Osteoblast (primary cell): ENCODE measurements at regions not wholly inside any gene's neighbourhood (a gene's known extent, or its start where the extent isn't known, plus 50 kb on each side); places are given as distances from the start of the nearest gene placed in this dataset.

Experiments
- DNase-seq: peaks from one replicate; pipeline ENCODE4 v3.0.0; 2011; ENCODE audit warnings: low spot score, mixed read lengths; ENCODE audit not compliant: insufficient read length; ENCODE audit errors: missing footprints
- H2AFZ ChIP-seq: 2 replicates; pipeline ENCODE4 v1.6.0; 2011; ENCODE audit warnings: mild to moderate bottlenecking, low read length
- H3K27ac ChIP-seq: 2 replicates; pipeline ENCODE4 v1.5.1; 2011; ENCODE audit warnings: mild to moderate bottlenecking, low read depth, low read length, moderate library complexity
- H3K27me3 ChIP-seq: 2 replicates; pipeline ENCODE4 v1.6.0; 2012; ENCODE audit warnings: mild to moderate bottlenecking, control low read depth, inconsistent platforms, low read length, moderate library complexity; ENCODE audit not compliant: insufficient read depth
- H3K36me3 ChIP-seq: 2 replicates; pipeline ENCODE4 v1.5.1; 2011; ENCODE audit warnings: mild to moderate bottlenecking, low read length, control low read depth, moderate library complexity; ENCODE audit not compliant: insufficient read depth
- H3K4me1 ChIP-seq: 2 replicates; pipeline ENCODE4 v1.5.1; 2011; ENCODE audit warnings: mild to moderate bottlenecking, low read length, control low read depth, moderate library complexity; ENCODE audit not compliant: insufficient read depth
- H3K4me2 ChIP-seq: 2 replicates; pipeline ENCODE4 v1.6.0; 2011; ENCODE audit warnings: mild to moderate bottlenecking, low read length; ENCODE audit not compliant: insufficient read depth
- H3K4me3 ChIP-seq: fragments of 200-600 bp; sonication (generic); 3 replicates; pipeline ENCODE4 v1.5.1; 2012; ENCODE audit warnings: mild to moderate bottlenecking, low read length, inconsistent platforms; ENCODE audit not compliant: insufficient read depth
- H3K79me2 ChIP-seq: 2 replicates; pipeline ENCODE4 v1.6.0; 2012; ENCODE audit warnings: mild to moderate bottlenecking, low read length, control low read depth, inconsistent platforms; ENCODE audit not compliant: insufficient read depth
- H3K9me3 ChIP-seq: 2 replicates; pipeline ENCODE4 v1.5.1; 2011; ENCODE audit warnings: low read depth, low read length, control low read depth
- H4K20me1 ChIP-seq: 2 replicates; pipeline ENCODE4 v1.6.0; 2012; ENCODE audit warnings: mild to moderate bottlenecking, low read length, control low read depth; ENCODE audit not compliant: insufficient read depth
- TF ChIP-seq, protein P1 (sequence below): IDR thresholded peaks from 2 replicates; pipeline ENCODE4 v1.5.1; 2011; ENCODE audit warnings: mild to moderate bottlenecking, low read depth, low read length, moderate library complexity; ENCODE audit errors: extremely low read depth

DNA sequence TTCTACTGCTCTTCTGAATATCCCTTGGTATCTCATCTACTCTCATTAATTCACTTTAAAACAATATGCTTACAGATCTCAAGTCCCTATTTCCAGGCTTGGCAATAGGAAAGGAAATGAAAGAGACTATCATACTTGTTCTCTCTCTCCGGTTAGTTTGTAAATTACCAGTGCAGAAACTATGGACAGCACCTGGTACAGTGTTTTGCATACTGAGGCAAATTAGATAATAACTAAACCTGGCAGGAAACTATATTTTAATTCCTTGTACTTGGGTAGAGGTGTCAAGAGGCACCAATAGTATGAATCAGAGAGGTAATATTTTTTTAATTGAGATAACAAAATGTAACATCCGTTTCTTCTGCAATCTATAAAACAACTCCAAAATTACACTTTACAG, 97.7 kb upstream of the TMEM196 start:
- H3K4me2 ChIP-seq = no peak overlapping the region
- DNase-seq = no peak
- no peak overlapping the region for H2AFZ ChIP-seq
- no peak overlapping the region for H3K4me3 ChIP-seq
- no peak overlapping the region for H3K27ac ChIP-seq
- H3K4me1 ChIP-seq = no peaks in the 10 kb centered on the region
- H3K9me3 ChIP-seq = no peaks in the 10 kb centered on the region
- H4K20me1 ChIP-seq = no peaks in the 10 kb centered on the region
- H3K27me3 ChIP-seq = no peaks in the 10 kb centered on the region
- TF ChIP-seq, protein P1, sequence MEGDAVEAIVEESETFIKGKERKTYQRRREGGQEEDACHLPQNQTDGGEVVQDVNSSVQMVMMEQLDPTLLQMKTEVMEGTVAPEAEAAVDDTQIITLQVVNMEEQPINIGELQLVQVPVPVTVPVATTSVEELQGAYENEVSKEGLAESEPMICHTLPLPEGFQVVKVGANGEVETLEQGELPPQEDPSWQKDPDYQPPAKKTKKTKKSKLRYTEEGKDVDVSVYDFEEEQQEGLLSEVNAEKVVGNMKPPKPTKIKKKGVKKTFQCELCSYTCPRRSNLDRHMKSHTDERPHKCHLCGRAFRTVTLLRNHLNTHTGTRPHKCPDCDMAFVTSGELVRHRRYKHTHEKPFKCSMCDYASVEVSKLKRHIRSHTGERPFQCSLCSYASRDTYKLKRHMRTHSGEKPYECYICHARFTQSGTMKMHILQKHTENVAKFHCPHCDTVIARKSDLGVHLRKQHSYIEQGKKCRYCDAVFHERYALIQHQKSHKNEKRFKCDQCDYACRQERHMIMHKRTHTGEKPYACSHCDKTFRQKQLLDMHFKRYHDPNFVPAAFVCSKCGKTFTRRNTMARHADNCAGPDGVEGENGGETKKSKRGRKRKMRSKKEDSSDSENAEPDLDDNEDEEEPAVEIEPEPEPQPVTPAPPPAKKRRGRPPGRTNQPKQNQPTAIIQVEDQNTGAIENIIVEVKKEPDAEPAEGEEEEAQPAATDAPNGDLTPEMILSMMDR = no peak
- no peaks in the 10 kb centered on the region for H3K79me2 ChIP-seq
- no peaks in the 10 kb centered on the region for H3K36me3 ChIP-seq

DNA sequence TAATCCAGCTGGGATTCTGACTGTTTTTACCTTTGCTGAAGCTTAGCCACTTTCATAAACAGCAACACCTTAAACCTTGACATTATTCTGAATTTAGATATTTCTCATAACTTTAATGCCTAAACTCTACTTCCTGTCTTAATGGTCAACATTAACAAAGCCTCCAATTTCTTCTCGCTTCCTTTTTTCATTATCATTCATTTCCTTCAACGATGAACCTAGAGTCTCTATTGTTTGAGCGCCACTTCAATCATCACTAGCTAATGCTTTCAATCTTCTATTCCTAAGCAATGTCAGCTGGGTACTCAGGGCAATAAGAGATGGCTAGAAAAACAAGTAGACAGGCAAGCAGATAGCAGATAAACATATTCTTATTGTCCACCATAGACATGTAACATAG, 96.6 kb upstream of the TMEM196 start:
- Histone ChIP-seq H3K4me2 (no peak overlapping the region), H3K79me2 (no peaks in the 10 kb centered on the region), H4K20me1 (no peaks in the 10 kb centered on the region), H3K27me3 (no peaks in the 10 kb centered on the region), H3K4me1 (no peaks in the 10 kb centered on the region), H3K27ac (no peak overlapping the region), H3K9me3 (no peaks in the 10 kb centered on the region), H3K36me3 (no peaks in the 10 kb centered on the region), H3K4me3 (no peak overlapping the region), H2AFZ (no peak overlapping the region)
- TF ChIP-seq, protein P1 = no peak
- DNase-seq = no peak

DNA sequence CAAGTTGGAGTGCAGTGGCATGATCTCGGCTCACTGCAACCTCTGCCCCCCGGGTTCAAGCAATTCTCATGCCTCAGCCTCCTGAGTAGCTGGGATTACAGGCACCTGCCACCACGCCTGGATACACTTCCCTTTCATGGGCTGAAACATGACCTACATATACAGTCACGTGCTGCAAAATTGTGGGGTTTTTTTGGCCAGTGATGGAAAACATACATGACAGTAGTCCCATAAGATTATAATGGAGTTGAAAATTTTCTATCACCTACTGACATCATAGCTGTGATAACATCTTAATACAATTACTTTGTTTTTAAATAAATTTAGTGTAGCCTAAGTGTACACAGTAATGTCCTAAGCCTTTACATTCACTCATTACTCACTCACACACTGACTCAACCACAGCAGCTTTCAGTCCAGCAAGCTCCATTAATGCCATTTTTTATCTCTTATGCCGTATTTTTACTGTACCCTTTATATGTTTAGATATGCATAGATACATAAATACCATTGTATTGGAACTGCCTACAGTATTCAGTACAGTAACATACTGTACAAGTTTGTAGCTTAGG, 79.9 kb upstream of the TMEM196 start:
- no peak for DNase-seq

DNA sequence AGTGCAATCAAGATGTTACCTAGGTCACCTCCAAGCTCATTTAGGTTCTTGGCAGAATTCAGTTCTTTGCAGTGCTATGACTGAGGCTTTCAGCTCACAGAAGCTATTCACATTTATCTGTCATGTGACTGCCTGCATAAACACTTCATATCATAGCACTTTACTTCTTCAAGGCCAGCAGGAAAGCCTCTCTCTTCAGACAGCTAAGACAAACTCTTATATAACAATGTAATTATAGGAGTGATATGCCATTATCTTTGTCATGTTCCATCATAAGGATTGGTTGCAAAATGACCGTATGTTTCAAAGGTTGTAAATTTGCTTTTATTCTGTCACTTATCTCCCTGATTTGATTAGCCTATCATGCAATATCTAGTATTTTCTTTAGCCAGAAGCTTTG, 78.8 kb upstream of the TMEM196 start:
- H3K9me3 ChIP-seq = no peaks in the 10 kb centered on the region
- no peak overlapping the region for H2AFZ ChIP-seq
- TF ChIP-seq, protein P1 = no peak
- no peak overlapping the region for H3K4me3 ChIP-seq
- no peaks in the 10 kb centered on the region for H3K27me3 ChIP-seq
- no peaks in the 10 kb centered on the region for H4K20me1 ChIP-seq
- no peaks in the 10 kb centered on the region for H3K4me1 ChIP-seq
- H3K4me2 ChIP-seq = no peak overlapping the region
- no peak for DNase-seq
- H3K79me2 ChIP-seq = no peaks in the 10 kb centered on the region
- no peak overlapping the region for H3K27ac ChIP-seq
- no peaks in the 10 kb centered on the region for H3K36me3 ChIP-seq

More for the DNA sequence above, 79.9 kb upstream of the TMEM196 start:
- Histone ChIP-seq H3K79me2 (no peaks in the 10 kb centered on the region), H3K27me3 (no peaks in the 10 kb centered on the region), H3K4me2 (no peak overlapping the region), H3K9me3 (no peaks in the 10 kb centered on the region), H4K20me1 (no peaks in the 10 kb centered on the region), H2AFZ (no peak overlapping the region), H3K4me1 (no peaks in the 10 kb centered on the region), H3K36me3 (no peaks in the 10 kb centered on the region), H3K27ac (no peak overlapping the region), H3K4me3 (no peak overlapping the region)
- TF ChIP-seq, protein P1 = no peak
